ENCODE measurements at regions not wholly inside any gene's neighbourhood (a gene's known extent, or its start where the extent isn't known, plus 50 kb on each side); places are given as distances from the start of the nearest gene placed in this dataset.

DNA sequence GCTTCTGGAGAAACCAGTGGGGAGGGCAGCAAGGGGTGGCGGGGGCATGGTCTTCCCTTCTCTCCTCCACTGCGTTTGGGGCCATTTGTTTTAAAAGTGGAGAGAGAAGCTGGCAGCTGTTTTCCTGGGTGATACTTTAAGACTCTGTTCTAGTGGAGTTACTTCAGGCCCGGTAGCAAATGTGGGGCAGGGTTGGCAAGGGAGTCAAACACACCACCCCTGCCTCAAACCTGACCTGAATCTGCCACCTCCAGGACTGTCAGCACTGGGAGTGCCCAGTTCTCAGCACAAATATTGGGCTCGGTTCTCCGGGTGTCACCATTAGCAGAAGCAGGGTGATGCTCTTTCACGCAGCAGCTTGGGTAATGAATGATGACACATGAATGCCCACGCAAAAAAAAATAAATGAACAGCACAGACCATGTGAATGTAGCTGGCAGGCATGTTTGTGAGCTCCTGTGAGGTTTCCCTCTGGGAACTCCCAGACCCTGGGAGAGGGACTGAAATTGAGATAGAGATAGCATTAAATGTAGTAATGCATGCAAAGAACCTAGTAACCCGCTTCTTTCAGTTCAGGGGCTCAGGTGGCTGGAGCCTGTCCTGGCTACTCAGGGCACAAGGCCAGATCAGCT lies 424.0 kb downstream of the MCTP2 start:
- TF ChIP-seq EZH2 (optimal IDR thresholded peaks at IDR 0.05; ENCODE audit: low read depth, low read length), result no peak
- TF ChIP-seq CTCF (IDR thresholded peaks at IDR 0.05; ENCODE audit: low read length), result no peak

All from MM.1S (cell line).